Loucy (cell line): ENCODE measurements at regions not wholly inside any gene's neighbourhood (a gene's known extent, or its start where the extent isn't known, plus 50 kb on each side); places are given as distances from the start of the nearest gene placed in this dataset.

Experiments
- H2AFZ ChIP-seq: fragments of 200-600 bp; sonication (generic); 2 replicates; pipeline ENCODE4 v1.6.0; 2016; ENCODE audit warnings: antibody characterized with exemption, mild to moderate bottlenecking, low read length, moderate library complexity
- H3F3A ChIP-seq: fragments of 200-600 bp; 2 replicates; pipeline ENCODE4 v1.6.0; 2016; ENCODE audit warnings: antibody characterized with exemption, low read depth, mild to moderate bottlenecking
- H3K27me3 ChIP-seq: fragments of 200-600 bp; sonication (generic); 2 replicates; pipeline ENCODE4 v1.6.1; 2014; ENCODE audit warnings: low read length, mild to moderate bottlenecking; ENCODE audit not compliant: insufficient read depth, poor library complexity, severe bottlenecking
- H3K36me3 ChIP-seq: fragments of 200-600 bp; sonication (generic); 2 replicates; pipeline ENCODE4 v1.6.1; 2016; ENCODE audit warnings: low read length; ENCODE audit not compliant: insufficient read depth
- H3K4me1 ChIP-seq: fragments of 200-600 bp; sonication (generic); 2 replicates; pipeline ENCODE4 v1.5.1; 2014; ENCODE audit warnings: low read length, mild to moderate bottlenecking; ENCODE audit not compliant: insufficient read depth, poor library complexity, severe bottlenecking
- H3K4me2 ChIP-seq: fragments of 200-600 bp; sonication (generic); 2 replicates; pipeline ENCODE4 v1.6.0; 2014; ENCODE audit warnings: antibody characterized with exemption, low read length, low read depth, mild to moderate bottlenecking; ENCODE audit not compliant: poor library complexity, severe bottlenecking
- H3K4me3 ChIP-seq: fragments of 200-600 bp; sonication (generic); 2 replicates; pipeline ENCODE4 v1.5.1; 2014; ENCODE audit warnings: low read length, mild to moderate bottlenecking, mixed read lengths; ENCODE audit not compliant: poor library complexity, severe bottlenecking
- H3K79me2 ChIP-seq: fragments of 200-600 bp; sonication (generic); 2 replicates; pipeline ENCODE4 v1.6.1; 2014; ENCODE audit warnings: low read length; ENCODE audit not compliant: insufficient read depth
- H3K9ac ChIP-seq: fragments of 200-600 bp; sonication (generic); 2 replicates; pipeline ENCODE4 v1.6.0; 2014; ENCODE audit warnings: mild to moderate bottlenecking, low read depth, low read length, moderate library complexity; ENCODE audit not compliant: poor library complexity, severe bottlenecking
- H3K9me2 ChIP-seq: fragments of 200-600 bp; sonication (generic); replicated peaks from 2 replicates; pipeline ENCODE4 v1.6.1; 2016; ENCODE audit warnings: low read depth, low read length, mixed read lengths
- H3K9me3 ChIP-seq: fragments of 200-600 bp; sonication (generic); 2 replicates; pipeline ENCODE4 v1.6.1; 2014; ENCODE audit warnings: mild to moderate bottlenecking, antibody characterized with exemption, low read length, low read depth; ENCODE audit not compliant: insufficient read depth
- H4K20me1 ChIP-seq: fragments of 200-600 bp; sonication (generic); 2 replicates; pipeline ENCODE4 v1.6.0; 2014; ENCODE audit warnings: antibody characterized with exemption, low read length, mild to moderate bottlenecking; ENCODE audit not compliant: insufficient read depth, poor library complexity, severe bottlenecking
- EZH2phosphoT487 ChIP-seq: fragments of 200-600 bp; IDR thresholded peaks from 2 replicates; pipeline ENCODE4 v1.6.1; 2018; ENCODE audit warnings: antibody characterized with exemption, mild to moderate bottlenecking, moderate library complexity, borderline replicate concordance
- TF ChIP-seq, protein P1 (sequence below): fragments of 200-600 bp; sonication (generic); conservative IDR thresholded peaks from 2 replicates; pipeline ENCODE4 v1.5.1; 2014; ENCODE audit warnings: mild to moderate bottlenecking, antibody characterized with exemption, low read length

DNA sequence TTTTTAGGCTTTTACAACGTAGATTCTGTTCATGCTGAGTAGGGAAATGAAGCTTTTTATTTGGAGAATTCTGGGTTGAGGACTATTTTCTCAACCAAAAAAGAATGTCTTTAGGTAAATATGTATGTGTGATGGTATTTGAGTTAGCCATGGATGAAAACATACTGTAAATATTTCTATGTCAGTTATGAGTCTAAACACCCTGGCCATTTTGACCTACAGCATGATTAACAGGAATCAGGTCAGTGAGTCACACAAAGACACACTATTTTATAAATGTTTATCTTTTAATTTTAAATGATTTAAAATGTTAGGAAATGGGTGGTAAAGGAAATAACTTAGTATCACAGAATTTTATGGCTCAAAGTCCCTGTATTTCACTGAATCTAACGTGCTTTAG, 851.7 kb upstream of the MAP3K7 start:
- Histone ChIP-seq H4K20me1 (no peaks in the 10 kb centered on the region), H3K4me2 (no peak overlapping the region), H3K4me1 (no peaks in the 10 kb centered on the region), H3K79me2 (no peaks in the 10 kb centered on the region), H3K9ac (no peak overlapping the region), H3K9me3 (no peaks in the 10 kb centered on the region), H2AFZ (no peak overlapping the region), H3K27me3 (no peaks in the 10 kb centered on the region), H3K36me3 (no peaks in the 10 kb centered on the region), H3K4me3 (no peak overlapping the region), H3K9me2 (no peaks in the 10 kb centered on the region), H3F3A (no peaks in the 10 kb centered on the region)
- no peak for TF ChIP-seq EZH2phosphoT487

DNA sequence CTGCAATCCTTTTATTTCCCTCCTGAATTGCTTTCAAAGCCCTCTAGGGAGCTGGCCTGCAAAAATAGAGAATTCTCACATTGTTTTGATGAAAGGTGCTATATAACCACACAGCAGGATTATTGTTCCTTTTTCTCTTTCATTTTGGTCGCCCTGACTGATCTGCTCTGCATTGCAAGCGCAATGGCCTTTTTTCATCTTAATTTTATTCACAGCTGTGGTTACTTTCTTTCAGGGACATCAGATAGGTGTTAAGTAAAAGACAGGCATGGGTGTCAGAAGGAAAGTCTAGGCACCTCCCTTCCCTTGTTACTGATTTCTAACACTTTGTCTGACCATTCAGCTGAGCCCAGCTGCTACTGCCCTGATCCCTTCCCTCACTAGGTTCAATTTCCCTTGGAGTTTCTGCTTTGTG, 850.5 kb upstream of the MAP3K7 start:
- Histone ChIP-seq H3K9me2 (no peaks in the 10 kb centered on the region), H3K4me3 (no peak overlapping the region), H3K9ac (no peak overlapping the region), H2AFZ (no peak overlapping the region), H3F3A (no peaks in the 10 kb centered on the region), H3K4me1 (no peaks in the 10 kb centered on the region), H3K79me2 (no peaks in the 10 kb centered on the region), H4K20me1 (no peaks in the 10 kb centered on the region), H3K36me3 (no peaks in the 10 kb centered on the region), H3K9me3 (no peaks in the 10 kb centered on the region), H3K4me2 (no peak overlapping the region), H3K27me3 (no peaks in the 10 kb centered on the region)
- TF ChIP-seq, protein P1, sequence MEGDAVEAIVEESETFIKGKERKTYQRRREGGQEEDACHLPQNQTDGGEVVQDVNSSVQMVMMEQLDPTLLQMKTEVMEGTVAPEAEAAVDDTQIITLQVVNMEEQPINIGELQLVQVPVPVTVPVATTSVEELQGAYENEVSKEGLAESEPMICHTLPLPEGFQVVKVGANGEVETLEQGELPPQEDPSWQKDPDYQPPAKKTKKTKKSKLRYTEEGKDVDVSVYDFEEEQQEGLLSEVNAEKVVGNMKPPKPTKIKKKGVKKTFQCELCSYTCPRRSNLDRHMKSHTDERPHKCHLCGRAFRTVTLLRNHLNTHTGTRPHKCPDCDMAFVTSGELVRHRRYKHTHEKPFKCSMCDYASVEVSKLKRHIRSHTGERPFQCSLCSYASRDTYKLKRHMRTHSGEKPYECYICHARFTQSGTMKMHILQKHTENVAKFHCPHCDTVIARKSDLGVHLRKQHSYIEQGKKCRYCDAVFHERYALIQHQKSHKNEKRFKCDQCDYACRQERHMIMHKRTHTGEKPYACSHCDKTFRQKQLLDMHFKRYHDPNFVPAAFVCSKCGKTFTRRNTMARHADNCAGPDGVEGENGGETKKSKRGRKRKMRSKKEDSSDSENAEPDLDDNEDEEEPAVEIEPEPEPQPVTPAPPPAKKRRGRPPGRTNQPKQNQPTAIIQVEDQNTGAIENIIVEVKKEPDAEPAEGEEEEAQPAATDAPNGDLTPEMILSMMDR, result no peak
- TF ChIP-seq EZH2phosphoT487, result no peak

DNA sequence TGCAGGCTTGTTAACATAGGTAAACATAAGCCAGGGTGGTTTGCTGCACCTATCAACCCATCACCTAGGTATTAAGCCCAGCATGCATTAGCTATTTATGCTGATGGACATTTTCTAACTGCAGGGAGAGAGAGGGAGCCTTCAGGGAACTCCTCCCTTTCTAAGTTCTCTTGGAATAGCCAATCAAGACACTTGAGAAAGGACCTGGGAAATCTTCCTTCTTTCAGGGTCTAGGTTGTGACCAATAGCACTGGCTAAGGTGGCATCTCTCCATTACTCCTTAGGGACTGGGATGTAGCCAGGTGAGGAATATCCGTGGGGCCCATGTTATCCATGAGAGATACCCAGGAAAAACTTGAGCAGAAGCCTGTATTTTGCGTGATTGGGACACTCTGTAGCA, 849.6 kb upstream of the MAP3K7 start:
- H3K9me2 ChIP-seq, result no peaks in the 10 kb centered on the region
- H4K20me1 ChIP-seq, result no peaks in the 10 kb centered on the region
- no peak overlapping the region for H3K4me3 ChIP-seq
- H3K9me3 ChIP-seq, result no peaks in the 10 kb centered on the region
- H3K27me3 ChIP-seq, result no peaks in the 10 kb centered on the region
- no peaks in the 10 kb centered on the region for H3K79me2 ChIP-seq
- H3F3A ChIP-seq, result no peaks in the 10 kb centered on the region
- no peak overlapping the region for H3K9ac ChIP-seq
- TF ChIP-seq EZH2phosphoT487, result no peak
- TF ChIP-seq, protein P1, result no peak
- no peak overlapping the region for H3K4me2 ChIP-seq
- H3K36me3 ChIP-seq, result no peaks in the 10 kb centered on the region
- no peak overlapping the region for H2AFZ ChIP-seq
- no peaks in the 10 kb centered on the region for H3K4me1 ChIP-seq

DNA sequence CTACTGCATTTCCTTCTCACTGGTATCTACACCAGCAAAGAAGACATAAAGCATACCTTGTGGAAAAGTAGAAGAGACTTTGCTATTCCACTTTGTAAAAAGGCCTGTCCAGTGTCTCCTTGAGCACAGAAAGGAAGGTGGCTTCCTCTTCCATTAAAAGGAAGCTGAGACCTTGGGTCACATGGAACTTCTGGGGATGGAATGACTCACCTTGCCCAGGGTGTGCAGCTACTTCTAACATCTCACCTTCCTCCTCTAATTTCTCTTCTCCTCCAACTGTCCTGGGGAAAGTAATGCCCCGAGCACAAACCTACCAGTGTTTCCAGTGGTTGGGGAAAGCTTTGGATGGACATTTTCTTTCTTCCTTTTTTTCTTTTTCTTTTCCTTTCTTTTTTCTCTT, 848.8 kb upstream of the MAP3K7 start:
- Histone ChIP-seq H3K79me2 (no peaks in the 10 kb centered on the region), H2AFZ (no peak overlapping the region), H3K4me3 (no peak overlapping the region), H3K4me2 (no peak overlapping the region), H3K9ac (no peak overlapping the region), H3K36me3 (no peaks in the 10 kb centered on the region), H3K4me1 (no peaks in the 10 kb centered on the region), H4K20me1 (no peaks in the 10 kb centered on the region), H3K9me3 (no peaks in the 10 kb centered on the region), H3K9me2 (no peaks in the 10 kb centered on the region), H3K27me3 (no peaks in the 10 kb centered on the region), H3F3A (no peaks in the 10 kb centered on the region)
- TF ChIP-seq EZH2phosphoT487, result no peak
- TF ChIP-seq, protein P1, result no peak
